CD4-positive, alpha-beta T cell treated with Interleukin-10 for 1 hour (primary cell): ENCODE measurements at regions not wholly inside any gene's neighbourhood (a gene's known extent, or its start where the extent isn't known, plus 50 kb on each side); places are given as distances from the start of the nearest gene placed in this dataset.
"Not testable (repeated sequence)": the region's sequence is repeated elsewhere in the genome, so short reads cannot be mapped to it uniquely, and the experiment has no call there.

Experiments
- DNase-seq: peaks from one replicate; pipeline ENCODE4 v3.0.0-alpha.2; 2020

DNA sequence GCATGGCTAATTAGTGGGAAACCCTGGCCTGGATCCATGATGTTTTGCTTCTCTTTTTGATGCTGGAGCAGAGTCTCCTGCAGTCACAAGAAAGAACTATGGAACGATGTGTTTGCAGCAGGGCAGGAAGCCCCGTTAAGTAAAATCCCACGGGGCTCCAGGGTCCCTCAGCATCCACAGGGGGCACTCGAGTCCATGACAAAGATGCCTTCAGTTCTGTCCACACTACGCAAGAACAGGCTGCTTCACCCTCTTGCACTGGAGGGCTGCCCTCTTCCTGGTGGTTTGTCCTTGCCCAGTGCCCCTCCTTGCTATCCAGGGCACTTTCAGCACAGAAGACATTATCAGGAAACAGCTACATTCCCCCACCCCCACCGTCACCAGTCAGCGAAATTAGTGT lies 196.9 kb downstream of the POTED start:
- DNase-seq: not testable (repeated sequence)

DNA sequence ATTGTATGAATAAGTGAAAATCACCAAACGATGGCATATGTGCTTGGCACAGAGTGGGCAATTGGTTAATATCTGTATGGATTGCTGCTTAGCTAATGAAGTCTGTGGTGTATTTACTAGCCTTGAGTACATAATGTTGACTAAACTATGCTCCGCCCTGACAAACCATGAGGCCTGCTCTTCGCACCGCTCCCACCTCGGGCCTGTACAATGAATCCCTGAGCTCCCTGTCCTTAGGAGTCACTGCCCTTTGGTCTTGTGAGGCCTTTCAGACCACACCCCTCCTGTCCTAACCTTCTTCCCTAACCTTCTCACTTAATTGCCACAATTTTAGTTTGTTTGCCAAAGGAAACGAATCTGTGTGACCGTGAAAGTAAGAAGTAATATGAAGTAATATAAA lies 193.2 kb downstream of the POTED start:
- DNase-seq: not testable (repeated sequence)
